ENCODE measurements at regions not wholly inside any gene's neighbourhood (a gene's known extent, or its start where the extent isn't known, plus 50 kb on each side); places are given as distances from the start of the nearest gene placed in this dataset.

- TF ChIP-seq SP2 (IDR thresholded peaks at IDR 0.05; ENCODE audit: low read length), result no peak
- TF ChIP-seq JUND (IDR thresholded peaks at IDR 0.05; ENCODE audit: low read length), result no peak
- no peak for TF ChIP-seq TAF1 (IDR thresholded peaks at IDR 0.05; ENCODE audit: low read depth, low read length)
- TF ChIP-seq CTCF (IDR thresholded peaks at IDR 0.05; ENCODE audit: control extremely low read depth in 1 of 3, insufficient read depth in 1 of 3, low read depth in 1 of 3, low read length in 3 of 3), result no peak
- no peak for TF ChIP-seq GABPA (IDR thresholded peaks at IDR 0.05; ENCODE audit: borderline replicate concordance, insufficient read depth, low read length)
- TF ChIP-seq CBX5 (IDR thresholded peaks at IDR 0.05; ENCODE audit: low read depth, low read length), result no peak
- no peak for TF ChIP-seq BRCA1 (IDR thresholded peaks at IDR 0.05; ENCODE audit: low read depth, low read length)
- no peak for TF ChIP-seq TCF12 (IDR thresholded peaks at IDR 0.05; ENCODE audit: low read depth, low read length)
- no peak for TF ChIP-seq RAD21 (IDR thresholded peaks at IDR 0.05 in 1 of 2, conservative IDR thresholded peaks at IDR 0.05 in 1 of 2; ENCODE audit: low read depth in 2 of 2, low read length in 2 of 2)
Observed at GRCh38 chr2:14817848-14818247, 185.3 kb downstream of the LRATD1 start.
